Peyer's patch (tissue), 4 donors: ENCODE measurements at regions not wholly inside any gene's neighbourhood (a gene's known extent, or its start where the extent isn't known, plus 50 kb on each side); places are given as distances from the start of the nearest gene placed in this dataset.

Experiments
- POLR2A ChIP-seq, 2 donors: fragments of 450-650 bp; IDR thresholded peaks; one replicate each; pipeline ENCODE4 v1.5.1; 2017; ENCODE audit warnings: antibody characterized with exemption in 2 of 2, mild to moderate bottlenecking in 2 of 2, moderate library complexity in 2 of 2
- TF ChIP-seq, protein P1 (sequence below), 6 experiments: fragments of 450-650 bp in 4 of 6; fragments of 200-600 bp in 2 of 6; sonication (generic) in 1 of 6; IDR thresholded peaks; one replicate each; pipeline ENCODE4 v1.5.1; 2017 to 2019; ENCODE audit warnings: antibody characterized with exemption in 6 of 6, mild to moderate bottlenecking in 3 of 6, moderate library complexity in 1 of 6

DNA sequence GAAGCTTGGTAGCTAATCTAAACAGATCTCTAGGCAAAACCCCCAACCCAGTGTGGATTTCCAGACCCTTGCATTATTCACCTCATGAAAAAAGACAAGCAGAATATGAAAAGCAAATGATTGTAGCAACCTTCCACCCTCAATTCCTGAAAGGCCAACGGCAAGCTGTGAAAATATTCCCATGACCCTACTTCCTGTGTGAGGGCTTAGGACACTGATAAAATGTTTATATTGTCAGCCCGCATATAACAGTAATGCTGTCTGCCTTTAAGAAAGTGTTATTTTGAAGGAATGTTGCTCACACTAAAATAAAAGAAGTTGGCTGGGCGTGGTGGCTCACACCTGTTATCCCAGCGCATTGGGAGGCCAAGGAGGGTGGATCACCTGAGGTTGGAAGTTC is 233.5 kb upstream of the NRIP1 start:
- TF ChIP-seq, protein P1, sequence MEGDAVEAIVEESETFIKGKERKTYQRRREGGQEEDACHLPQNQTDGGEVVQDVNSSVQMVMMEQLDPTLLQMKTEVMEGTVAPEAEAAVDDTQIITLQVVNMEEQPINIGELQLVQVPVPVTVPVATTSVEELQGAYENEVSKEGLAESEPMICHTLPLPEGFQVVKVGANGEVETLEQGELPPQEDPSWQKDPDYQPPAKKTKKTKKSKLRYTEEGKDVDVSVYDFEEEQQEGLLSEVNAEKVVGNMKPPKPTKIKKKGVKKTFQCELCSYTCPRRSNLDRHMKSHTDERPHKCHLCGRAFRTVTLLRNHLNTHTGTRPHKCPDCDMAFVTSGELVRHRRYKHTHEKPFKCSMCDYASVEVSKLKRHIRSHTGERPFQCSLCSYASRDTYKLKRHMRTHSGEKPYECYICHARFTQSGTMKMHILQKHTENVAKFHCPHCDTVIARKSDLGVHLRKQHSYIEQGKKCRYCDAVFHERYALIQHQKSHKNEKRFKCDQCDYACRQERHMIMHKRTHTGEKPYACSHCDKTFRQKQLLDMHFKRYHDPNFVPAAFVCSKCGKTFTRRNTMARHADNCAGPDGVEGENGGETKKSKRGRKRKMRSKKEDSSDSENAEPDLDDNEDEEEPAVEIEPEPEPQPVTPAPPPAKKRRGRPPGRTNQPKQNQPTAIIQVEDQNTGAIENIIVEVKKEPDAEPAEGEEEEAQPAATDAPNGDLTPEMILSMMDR (IDR thresholded peaks at IDR 0.05): no peak
- no peak for TF ChIP-seq POLR2A (IDR thresholded peaks at IDR 0.05)
